Muscle layer of colon (tissue), 2 donors: ENCODE measurements at regions not wholly inside any gene's neighbourhood (a gene's known extent, or its start where the extent isn't known, plus 50 kb on each side); places are given as distances from the start of the nearest gene placed in this dataset.

Experiments
- H3K27ac ChIP-seq: one replicate; pipeline ENCODE4 v1.7.0; 2013; ENCODE audit warnings: low read depth, mild to moderate bottlenecking, low read length, moderate library complexity
- H3K27me3 ChIP-seq, 2 donors: one replicate each; pipeline ENCODE4 v1.7.0; 2013; ENCODE audit warnings: low read length in 2 of 2, mild to moderate bottlenecking in 2 of 2; ENCODE audit not compliant: insufficient read depth in 2 of 2, control insufficient read depth in 1 of 2
- H3K36me3 ChIP-seq: one replicate; pipeline ENCODE4 v1.7.0; 2013; ENCODE audit warnings: mild to moderate bottlenecking, low read length; ENCODE audit not compliant: insufficient read depth
- H3K4me1 ChIP-seq: one replicate; pipeline ENCODE4 v1.7.0; 2013; ENCODE audit warnings: mild to moderate bottlenecking, low read length; ENCODE audit not compliant: insufficient read depth
- H3K4me3 ChIP-seq, 2 donors: one replicate each; pipeline ENCODE4 v1.7.0; 2013; ENCODE audit warnings: low read length in 2 of 2, low read depth in 1 of 2, mild to moderate bottlenecking in 1 of 2, moderate library complexity in 1 of 2
- H3K9ac ChIP-seq: one replicate; pipeline ENCODE4 v1.7.0; 2013; ENCODE audit warnings: low read length
- H3K9me3 ChIP-seq: one replicate; pipeline ENCODE4 v1.7.0; 2013; ENCODE audit warnings: mild to moderate bottlenecking, low read length
- donor health status: abdominal sarcoma.
- donor health status: Adenocarcinoma of cecum.

- Histone ChIP-seq H3K36me3 (no peaks in the 10 kb centered on the region), H3K4me3 (no peak overlapping the region), H3K27me3 (no peaks in the 10 kb centered on the region), H3K9ac (no peak overlapping the region), H3K9me3 (no peaks in the 10 kb centered on the region), H3K4me1 (no peaks in the 10 kb centered on the region), H3K27ac (no peak overlapping the region)
These were observed 107.3 kb upstream of the MYCN start for GRCh38 chr2:15832849-15833680.

GRCh38 chr2:15833731-15834130 is 106.6 kb upstream of the MYCN start:
- H3K27me3 ChIP-seq = no peaks in the 10 kb centered on the region
- no peak overlapping the region for H3K4me3 ChIP-seq
- H3K9ac ChIP-seq = no peak overlapping the region
- H3K4me1 ChIP-seq = no peaks in the 10 kb centered on the region
- no peak overlapping the region for H3K27ac ChIP-seq
- no peaks in the 10 kb centered on the region for H3K36me3 ChIP-seq
- no peaks in the 10 kb centered on the region for H3K9me3 ChIP-seq

- Histone ChIP-seq H3K27ac (no peak overlapping the region), H3K4me1 (no peaks in the 10 kb centered on the region), H3K4me3 (no peak overlapping the region), H3K36me3 (no peaks in the 10 kb centered on the region), H3K9me3 (no peaks in the 10 kb centered on the region), H3K27me3 (no peaks in the 10 kb centered on the region), H3K9ac (no peak overlapping the region)
These were observed 105.8 kb upstream of the MYCN start for GRCh38 chr2:15834381-15835031.

GRCh38 chr2:15835991-15836688 is 104.2 kb upstream of the MYCN start:
- no peak overlapping the region for H3K4me3 ChIP-seq
- H3K9me3 ChIP-seq = no peaks in the 10 kb centered on the region
- H3K27ac ChIP-seq = no peak overlapping the region
- no peaks in the 10 kb centered on the region for H3K4me1 ChIP-seq
- H3K9ac ChIP-seq = no peak overlapping the region
- H3K27me3 ChIP-seq = no peaks in the 10 kb centered on the region
- H3K36me3 ChIP-seq = no peaks in the 10 kb centered on the region

- no peak overlapping the region for H3K9ac ChIP-seq
- no peaks in the 10 kb centered on the region for H3K4me1 ChIP-seq
- H3K4me3 ChIP-seq = no peak overlapping the region
- no peaks in the 10 kb centered on the region for H3K27me3 ChIP-seq
- no peaks in the 10 kb centered on the region for H3K36me3 ChIP-seq
- no peak overlapping the region for H3K27ac ChIP-seq
- H3K9me3 ChIP-seq = no peaks in the 10 kb centered on the region
These were observed 103.4 kb upstream of the MYCN start for GRCh38 chr2:15836689-15837610.

- H3K9me3 ChIP-seq = no peaks in the 10 kb centered on the region
- H3K4me3 ChIP-seq = no peak overlapping the region
- no peak overlapping the region for H3K9ac ChIP-seq
- no peaks in the 10 kb centered on the region for H3K36me3 ChIP-seq
- no peaks in the 10 kb centered on the region for H3K27me3 ChIP-seq
- H3K27ac ChIP-seq = no peak overlapping the region
- H3K4me1 ChIP-seq = no peaks in the 10 kb centered on the region
These were observed 101.8 kb upstream of the MYCN start for GRCh38 chr2:15838481-15839090.

GRCh38 chr2:15839426-15840124 is 100.8 kb upstream of the MYCN start:
- Histone ChIP-seq H3K27ac (no peak overlapping the region), H3K9me3 (no peaks in the 10 kb centered on the region), H3K4me3 (no peak overlapping the region), H3K36me3 (no peaks in the 10 kb centered on the region), H3K4me1 (no peaks in the 10 kb centered on the region), H3K9ac (no peak overlapping the region), H3K27me3 (no peaks in the 10 kb centered on the region)

GRCh38 chr2:15840148-15840547 is 100.2 kb upstream of the MYCN start:
- Histone ChIP-seq H3K27me3 (no peaks in the 10 kb centered on the region), H3K9ac (no peak overlapping the region), H3K36me3 (no peaks in the 10 kb centered on the region), H3K9me3 (no peaks in the 10 kb centered on the region), H3K4me1 (no peaks in the 10 kb centered on the region), H3K27ac (no peak overlapping the region), H3K4me3 (no peak overlapping the region)

GRCh38 chr2:15840969-15841368 is 99.4 kb upstream of the MYCN start:
- Histone ChIP-seq H3K4me1 (no peaks in the 10 kb centered on the region), H3K27ac (no peak overlapping the region), H3K9ac (no peak overlapping the region)

GRCh38 chr2:15841776-15842560 is 98.4 kb upstream of the MYCN start:
- Histone ChIP-seq H3K9me3 (no peaks in the 10 kb centered on the region), H3K4me1 (no peaks in the 10 kb centered on the region), H3K27ac (no peak overlapping the region), H3K4me3 (no peak overlapping the region), H3K9ac (no peak overlapping the region), H3K36me3 (no peaks in the 10 kb centered on the region), H3K27me3 (no peaks in the 10 kb centered on the region)

More at GRCh38 chr2:15840969-15841368, 99.4 kb upstream of the MYCN start:
- Histone ChIP-seq H3K36me3 (no peaks in the 10 kb centered on the region), H3K27me3 (no peaks in the 10 kb centered on the region), H3K9me3 (no peaks in the 10 kb centered on the region), H3K4me3 (no peak overlapping the region)
